ENCODE measurements at regions not wholly inside any gene's neighbourhood (a gene's known extent, or its start where the extent isn't known, plus 50 kb on each side); places are given as distances from the start of the nearest gene placed in this dataset.

DNA sequence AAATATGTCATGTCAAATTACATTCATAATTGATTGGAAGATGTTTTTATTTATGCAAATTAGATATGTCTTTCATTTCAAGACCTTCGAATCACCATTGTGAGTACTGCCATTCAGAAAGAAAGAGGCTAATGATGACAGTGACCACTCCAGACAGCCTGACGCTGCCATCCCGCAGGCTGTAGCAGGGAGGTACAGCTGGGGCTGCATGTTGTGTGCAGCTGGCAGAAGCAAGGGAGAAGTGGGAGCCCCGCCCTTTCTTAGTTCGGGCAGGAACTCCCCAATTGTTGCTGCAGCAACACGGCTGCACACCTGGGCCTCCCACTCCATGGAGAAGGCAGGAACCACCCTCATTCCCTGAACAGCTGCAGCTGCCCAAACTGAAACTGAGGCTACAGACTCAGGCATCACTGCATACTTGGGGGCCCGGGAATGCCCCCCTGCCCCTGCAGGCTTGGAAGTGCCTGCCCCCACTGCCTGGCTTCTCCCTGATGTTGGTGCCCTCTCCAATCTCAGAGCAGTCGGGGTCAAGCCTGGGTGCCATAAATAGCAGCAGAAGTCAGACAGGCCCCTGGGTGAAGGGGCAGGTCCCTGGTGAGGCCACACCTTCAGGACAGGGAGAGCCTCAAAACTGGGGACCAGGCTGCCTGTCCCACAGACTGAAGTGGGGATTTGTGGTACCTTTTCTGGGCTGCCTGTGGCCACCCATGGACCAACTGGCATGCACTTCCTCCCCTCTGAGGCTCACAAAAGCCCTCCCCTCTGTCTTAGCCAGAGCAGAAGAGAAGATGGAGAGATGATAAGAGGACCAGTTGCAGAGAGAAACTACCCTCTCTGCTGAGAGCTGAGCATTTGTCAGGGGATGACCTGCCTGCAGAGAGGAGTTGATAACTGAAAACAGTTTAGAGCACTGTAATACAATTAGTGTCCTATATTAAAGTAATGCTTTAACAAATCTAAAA lies 964.6 kb downstream of the SI start:
- Histone ChIP-seq H4K20me1 (ENCODE audit: control insufficient read depth, insufficient read depth, insufficient read length) (no peaks in the 10 kb centered on the region), H3K18ac (ENCODE audit: insufficient read length, low read depth, low read length) (no peak overlapping the region), H3K9me3 (ENCODE audit: control insufficient read depth, low read depth, low read length) (no peaks in the 10 kb centered on the region), H2BK12ac (ENCODE audit: insufficient read length, low read depth, low read length) (no peak overlapping the region), H2AFZ (ENCODE audit: low read length) (no peak overlapping the region), H3K23me2 (ENCODE audit: insufficient read length, low read depth, low read length, poor library complexity, severe bottlenecking) (no peaks in the 10 kb centered on the region), H4K8ac (replicated peaks; ENCODE audit: insufficient read length, low read depth, low read length) (no peak overlapping the region), H3K14ac (ENCODE audit: insufficient read depth, low read length) (no peak overlapping the region), H3T11ph (ENCODE audit: low read length) (no peak overlapping the region), H3K9ac (ENCODE audit: extremely low read depth, insufficient read length, low read length) (no peak overlapping the region), H4K91ac (ENCODE audit: insufficient read length, low read depth, low read length) (no peak overlapping the region), H3K4ac (ENCODE audit: low read depth, low read length) (no peak overlapping the region), H3K27me3 (ENCODE audit: insufficient read depth, low read length) (no peaks in the 10 kb centered on the region), H3K27ac (ENCODE audit: insufficient read length, low read depth, low read length) (no peak overlapping the region), H3K4me2 (ENCODE audit: insufficient read depth, insufficient read length, low read length) (no peak overlapping the region), H2BK120ac (ENCODE audit: low read depth, low read length, poor library complexity, severe bottlenecking) (no peak overlapping the region), H3K56ac (ENCODE audit: insufficient read length, low read depth, low read length) (no peak overlapping the region), H3K79me2 (ENCODE audit: insufficient read depth, low read length) (no peaks in the 10 kb centered on the region), H2BK20ac (ENCODE audit: low read depth, low read length, poor library complexity, severe bottlenecking) (no peak overlapping the region), H2BK5ac (ENCODE audit: insufficient read length, low read length) (no peak overlapping the region), H2AK5ac (ENCODE audit: insufficient read length, low read length) (no peak overlapping the region), H3K79me1 (ENCODE audit: insufficient read depth, low read depth, low read length, poor library complexity, severe bottlenecking) (no peaks in the 10 kb centered on the region), H2BK15ac (ENCODE audit: low read depth, low read length) (no peak overlapping the region), H3K4me1 (ENCODE audit: insufficient read depth, low read length) (no peaks in the 10 kb centered on the region), H3K23ac (ENCODE audit: insufficient read length, low read depth, low read length) (no peak overlapping the region), H4K5ac (ENCODE audit: insufficient read length, low read depth, low read length) (no peak overlapping the region)
- H3K27me3 Mint-ChIP-seq (ENCODE audit: low read depth), result no peaks in the 10 kb centered on the region
- peaks cover 5 to 16% (median 8%) of the 10 kb centered on the region in 3 experiments for H3K36me3 Mint-ChIP-seq (ENCODE audit: insufficient read depth in 1 of 3, low read depth in 3 of 3)
- peaks cover 10 to 16% of the 10 kb centered on the region in 2 experiments; a peak in 3 of 5 replicates for H3K9me3 Mint-ChIP-seq
- H3K4me1 Mint-ChIP-seq, result no peaks in the 10 kb centered on the region
- no CpG with 5 or more reads among the region's 8 CpGs for WGBS (ENCODE audit: extremely low coverage, insufficient read length, low lambda C conversion rate)
- TF ChIP-seq, protein P1, sequence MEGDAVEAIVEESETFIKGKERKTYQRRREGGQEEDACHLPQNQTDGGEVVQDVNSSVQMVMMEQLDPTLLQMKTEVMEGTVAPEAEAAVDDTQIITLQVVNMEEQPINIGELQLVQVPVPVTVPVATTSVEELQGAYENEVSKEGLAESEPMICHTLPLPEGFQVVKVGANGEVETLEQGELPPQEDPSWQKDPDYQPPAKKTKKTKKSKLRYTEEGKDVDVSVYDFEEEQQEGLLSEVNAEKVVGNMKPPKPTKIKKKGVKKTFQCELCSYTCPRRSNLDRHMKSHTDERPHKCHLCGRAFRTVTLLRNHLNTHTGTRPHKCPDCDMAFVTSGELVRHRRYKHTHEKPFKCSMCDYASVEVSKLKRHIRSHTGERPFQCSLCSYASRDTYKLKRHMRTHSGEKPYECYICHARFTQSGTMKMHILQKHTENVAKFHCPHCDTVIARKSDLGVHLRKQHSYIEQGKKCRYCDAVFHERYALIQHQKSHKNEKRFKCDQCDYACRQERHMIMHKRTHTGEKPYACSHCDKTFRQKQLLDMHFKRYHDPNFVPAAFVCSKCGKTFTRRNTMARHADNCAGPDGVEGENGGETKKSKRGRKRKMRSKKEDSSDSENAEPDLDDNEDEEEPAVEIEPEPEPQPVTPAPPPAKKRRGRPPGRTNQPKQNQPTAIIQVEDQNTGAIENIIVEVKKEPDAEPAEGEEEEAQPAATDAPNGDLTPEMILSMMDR (conservative IDR thresholded peaks at IDR 0.05), result no peak
- DNase-seq, result no peak
- H3K27ac Mint-ChIP-seq, result no peak overlapping the region
- no peak overlapping the region for H3K4me3 Mint-ChIP-seq
